IMR-90 (cell line): ENCODE measurements at regions not wholly inside any gene's neighbourhood (a gene's known extent, or its start where the extent isn't known, plus 50 kb on each side); places are given as distances from the start of the nearest gene placed in this dataset.

ENCODE experiments used
- ATAC-seq: fragments of 200-7000 bp; cut with Tn5 transposase; 2 replicates; pipeline ENCODE4 v1.9.1; 2020; ENCODE audit warnings: low read depth, mild to moderate bottlenecking, moderate library complexity
- BruUV-seq: library from RNA; stranded (reverse); fragments of 400-500 nt; replicated peaks from 2 replicates; lab custom pipeline; 2021; lab: Mats Ljungman, UMichigan
- CTCF ChIA-PET: fragments of 300-600 bp; formaldehyde crosslinking; extraction: SDS; loops from one replicate; lab custom pipeline; 2021; ENCODE audit warnings: antibody characterized with exemption; lab: Yijun Ruan, JAX
- POLR2A ChIA-PET: fragments of 300-600 bp; sonication (Branson Sonifier 250); formaldehyde crosslinking; loops from one replicate; lab custom pipeline; 2022; ENCODE audit warnings: antibody characterized with exemption; ENCODE audit not compliant: unreplicated experiment; lab: Charles Lee
- DNase-seq: peaks from one replicate; pipeline ENCODE4 v3.0.0; 2013
- H2AFZ ChIP-seq: replicated peaks from 2 replicates; pipeline ENCODE3; 2013; ENCODE audit warnings: low read length, mild to moderate bottlenecking; ENCODE audit not compliant: poor library complexity
- H2AK5ac ChIP-seq: 2 replicates; pipeline ENCODE4 v1.6.1; 2013; ENCODE audit warnings: low read depth, low read length, inconsistent platforms
- H2AK9ac ChIP-seq: replicated peaks from 2 replicates; pipeline ENCODE3; 2013; ENCODE audit warnings: mild to moderate bottlenecking, low read depth, low read length, moderate library complexity; ENCODE audit not compliant: poor library complexity
- H2BK120ac ChIP-seq: 2 replicates; pipeline ENCODE4 v1.6.1; 2013; ENCODE audit warnings: low read depth, low read length, inconsistent platforms
- H2BK15ac ChIP-seq: 3 replicates; pipeline ENCODE4 v1.6.1; 2013; ENCODE audit warnings: low read depth, low read length, inconsistent platforms
- H2BK20ac ChIP-seq: 2 replicates; pipeline ENCODE4 v1.6.1; 2013; ENCODE audit warnings: low read depth, mild to moderate bottlenecking, inconsistent platforms, low read length, moderate library complexity
- H2BK5ac ChIP-seq: 2 replicates; pipeline ENCODE4 v1.6.1; 2013; ENCODE audit warnings: mild to moderate bottlenecking, low read depth, low read length, inconsistent platforms; ENCODE audit not compliant: poor library complexity, severe bottlenecking
- H3K14ac ChIP-seq: replicated peaks from 2 replicates; pipeline ENCODE4 v1.6.1; 2013; ENCODE audit warnings: low read depth, low read length, inconsistent platforms
- H3K18ac ChIP-seq: 2 replicates; pipeline ENCODE4 v1.6.1; 2013; ENCODE audit warnings: low read depth, low read length, control low read depth
- H3K23ac ChIP-seq: 2 replicates; pipeline ENCODE4 v1.6.1; 2013; ENCODE audit warnings: low read depth, low read length, inconsistent platforms
- H3K27ac ChIP-seq: 2 replicates; pipeline ENCODE4 v1.5.1; 2013; ENCODE audit warnings: mild to moderate bottlenecking, control low read depth, low read length; ENCODE audit not compliant: insufficient read depth
- H3K27me3 ChIP-seq: 2 replicates; pipeline ENCODE4 v1.6.1; 2013; ENCODE audit warnings: low read length; ENCODE audit not compliant: control insufficient read depth, insufficient read depth
- H3K36me3 ChIP-seq: 2 replicates; pipeline ENCODE4 v1.6.1; 2013; ENCODE audit warnings: low read length, mixed read lengths; ENCODE audit not compliant: control insufficient read depth, insufficient read depth
- H3K4ac ChIP-seq: 2 replicates; pipeline ENCODE4 v1.6.1; 2013; ENCODE audit warnings: low read depth, low read length, inconsistent platforms
- H3K4me1 ChIP-seq: 2 replicates; pipeline ENCODE4 v1.6.1; 2013; ENCODE audit warnings: low read length, mixed read lengths; ENCODE audit not compliant: control insufficient read depth, insufficient read depth
- H3K4me2 ChIP-seq: 2 replicates; pipeline ENCODE4 v1.6.1; 2013; ENCODE audit warnings: low read depth, mild to moderate bottlenecking, control low read depth, low read length, moderate library complexity
- H3K4me3 ChIP-seq: 2 replicates; pipeline ENCODE4 v1.5.1; 2013; ENCODE audit warnings: low read depth, mild to moderate bottlenecking, control low read depth, low read length, moderate library complexity; ENCODE audit not compliant: insufficient read depth
- H3K56ac ChIP-seq: 2 replicates; pipeline ENCODE4 v1.6.1; 2013; ENCODE audit warnings: low read length, inconsistent platforms; ENCODE audit not compliant: insufficient read depth; ENCODE audit errors: extremely low read depth
- H3K79me1 ChIP-seq, 2 experiments: 2 replicates each; pipeline ENCODE4 v1.6.1; 2013; ENCODE audit warnings: low read length in 2 of 2, inconsistent platforms in 1 of 2, low read depth in 1 of 2
- H3K9ac ChIP-seq: 2 replicates; pipeline ENCODE4 v1.6.1; 2013; ENCODE audit warnings: low read depth, low read length, control low read depth
- H3K9me1 ChIP-seq: 2 replicates; pipeline ENCODE4 v1.6.1; 2013; ENCODE audit warnings: low read length, inconsistent platforms; ENCODE audit not compliant: insufficient read depth
- H3K9me3 ChIP-seq: 2 replicates; pipeline ENCODE4 v1.6.1; 2013; ENCODE audit warnings: low read length; ENCODE audit not compliant: control insufficient read depth, insufficient read depth
- H4K20me1 ChIP-seq: 2 replicates; pipeline ENCODE4 v1.6.1; 2013; ENCODE audit warnings: low read length, inconsistent platforms; ENCODE audit not compliant: insufficient read depth
- H4K5ac ChIP-seq: 2 replicates; pipeline ENCODE4 v1.6.1; 2013; ENCODE audit warnings: mild to moderate bottlenecking, low read depth, low read length, control low read depth
- H4K8ac ChIP-seq, 2 experiments: 2 replicates each; pipeline ENCODE4 v1.6.1; 2013; ENCODE audit warnings: low read depth in 2 of 2, low read length in 2 of 2, control low read depth in 1 of 2, inconsistent platforms in 1 of 2
- H4K91ac ChIP-seq: 2 replicates; pipeline ENCODE4 v1.6.1; 2013; ENCODE audit warnings: low read depth, low read length, inconsistent platforms; ENCODE audit not compliant: insufficient read depth
- BHLHE40 ChIP-seq: fragments of 150-350 bp; IDR thresholded peaks from 2 replicates; pipeline ENCODE4 v1.6.1; 2016; ENCODE audit warnings: mild to moderate bottlenecking, low read depth, low read length
- CEBPB ChIP-seq: IDR thresholded peaks from 2 replicates; pipeline ENCODE4 v1.6.1; 2012; ENCODE audit warnings: low read depth, low read length, improper control_type of control experiment
- CHD1 ChIP-seq: IDR thresholded peaks from 2 replicates; pipeline ENCODE4 v1.6.1; 2012; ENCODE audit warnings: low read depth, low read length, improper control_type of control experiment
- CTCF ChIP-seq: conservative IDR thresholded peaks from 2 replicates; pipeline ENCODE4 v1.5.1; 2012; ENCODE audit warnings: mild to moderate bottlenecking, low read depth, low read length, improper control_type of control experiment
- ELK1 ChIP-seq: fragments of 150-350 bp; IDR thresholded peaks from 2 replicates; pipeline ENCODE4 v1.6.1; 2016; ENCODE audit warnings: low read depth, mild to moderate bottlenecking, low read length, moderate library complexity, borderline replicate concordance
- FOS ChIP-seq: fragments of 150-350 bp; IDR thresholded peaks from 2 replicates; pipeline ENCODE4 v1.6.1; 2016; ENCODE audit warnings: low read depth, low read length
- MAFK ChIP-seq: IDR thresholded peaks from 2 replicates; pipeline ENCODE4 v1.6.1; 2012; ENCODE audit warnings: low read depth, low read length, improper control_type of control experiment
- MAZ ChIP-seq: IDR thresholded peaks from 2 replicates; pipeline ENCODE4 v1.6.1; 2012; ENCODE audit warnings: low read depth, mild to moderate bottlenecking, low read length, improper control_type of control experiment, moderate library complexity, borderline replicate concordance
- MXI1 ChIP-seq: IDR thresholded peaks from 2 replicates; pipeline ENCODE4 v1.6.1; 2012; ENCODE audit warnings: low read depth, mild to moderate bottlenecking, low read length, moderate library complexity, borderline replicate concordance
- NFE2L2 ChIP-seq: fragments of 150-350 bp; IDR thresholded peaks from 2 replicates; pipeline ENCODE4 v1.6.1; 2016; ENCODE audit warnings: low read depth, mild to moderate bottlenecking, low read length
- POLR2A ChIP-seq: IDR thresholded peaks from 2 replicates; pipeline ENCODE4 v1.6.1; 2012; ENCODE audit warnings: mild to moderate bottlenecking, low read depth, low read length
- RAD21 ChIP-seq: IDR thresholded peaks from 2 replicates; pipeline ENCODE4 v1.6.1; 2012; ENCODE audit warnings: low read length, improper control_type of control experiment
- RCOR1 ChIP-seq: IDR thresholded peaks from 2 replicates; pipeline ENCODE4 v1.6.1; 2012; ENCODE audit warnings: mild to moderate bottlenecking, low read length, improper control_type of control experiment; ENCODE audit not compliant: insufficient replicate concordance
- RFX5 ChIP-seq: IDR thresholded peaks from 2 replicates; pipeline ENCODE4 v1.8.0; 2012; ENCODE audit warnings: low read depth, mild to moderate bottlenecking, low read length, moderate library complexity
- SMC3 ChIP-seq: fragments of 150-350 bp; IDR thresholded peaks from 2 replicates; pipeline ENCODE4 v1.6.1; 2016; ENCODE audit warnings: low read depth, mild to moderate bottlenecking, antibody characterized with exemption, low read length, moderate library complexity
- WGBS, 2 experiments: methylation state at CpG; one replicate each; pipeline versions ENCODE4 v1.1.5 to v1.1.7; 2013; ENCODE audit warnings: missing lambda C conversion rate in 2 of 2; ENCODE audit not compliant: insufficient read length in 1 of 2; ENCODE audit errors: extremely low coverage in 2 of 2; 5-methylcytosine and 5-hydroxymethylcytosine counted together
- dilution Hi-C: fragments of 300-500 bp; cut with HindIII; formaldehyde crosslinking; loops from one replicate; pipeline ENCODE4 v1.14.3; 2018; ENCODE audit warnings: low sequenced_read_pairs; ENCODE audit not compliant: unreplicated experiment
- in situ Hi-C: fragments of 300-500 bp; cut with MboI; formaldehyde crosslinking; loops from 3 replicates; pipeline ENCODE4 v1.14.3; 2019; ENCODE audit warnings: low sequenced_read_pairs, inconsistent platforms, mixed read lengths
- intact Hi-C: fragments of 100-400 bp; cut with micrococcal nuclease; formaldehyde crosslinking; loops from 2 replicates; pipeline ENCODE4 v1.10.0; 2022
- TF ChIP-seq, protein P1 (sequence below): fragments of 150-350 bp; IDR thresholded peaks from 2 replicates; pipeline ENCODE4 v1.6.1; 2017; ENCODE audit warnings: mild to moderate bottlenecking, antibody characterized with exemption, low read length, low read depth

GRCh38 chr2:76170856-76171255 is 460.1 kb upstream of the GCFC2 start:
- no peak overlapping the region for H3K9ac ChIP-seq
- POLR2A ChIA-PET, result no interaction called here
- no peak overlapping the region for H3K18ac ChIP-seq
- H4K5ac ChIP-seq, result no peak overlapping the region
- no TSS peak for BruUV-seq
- no peak overlapping the region for H3K23ac ChIP-seq
- H4K20me1 ChIP-seq, result no peaks in the 10 kb centered on the region
- no peaks in the 10 kb centered on the region for H3K9me3 ChIP-seq
- no peak overlapping the region for H4K91ac ChIP-seq
- H2BK15ac ChIP-seq, result no peak overlapping the region
- no peak overlapping the region for H3K4ac ChIP-seq
- in situ Hi-C loops, result no loop called here
- no peak overlapping the region for H2BK20ac ChIP-seq
- H3K4me2 ChIP-seq, result no peak overlapping the region
- H3K36me3 ChIP-seq, result no peaks in the 10 kb centered on the region
- no peaks in the 10 kb centered on the region for H3K9me1 ChIP-seq
- no peak overlapping the region for H3K27ac ChIP-seq
- WGBS, 2 experiments, result no CpG with 5 or more reads among the region's 2 CpGs
- H2AFZ ChIP-seq, result no peak overlapping the region
- H2AK9ac ChIP-seq, result no peak overlapping the region
- H2BK5ac ChIP-seq, result no peak overlapping the region
- H3K14ac ChIP-seq, result no peak overlapping the region
- no peak for ATAC-seq
- intact Hi-C loops, result no loop called here
- H2AK5ac ChIP-seq, result no peak overlapping the region
- TF ChIP-seq POLR2A, result no peak
- TF ChIP-seq RAD21, result no peak
- no peak for TF ChIP-seq MAZ
- no peak for TF ChIP-seq CEBPB
- TF ChIP-seq RFX5, result no peak
- TF ChIP-seq BHLHE40, result no peak
- TF ChIP-seq, protein P1, sequence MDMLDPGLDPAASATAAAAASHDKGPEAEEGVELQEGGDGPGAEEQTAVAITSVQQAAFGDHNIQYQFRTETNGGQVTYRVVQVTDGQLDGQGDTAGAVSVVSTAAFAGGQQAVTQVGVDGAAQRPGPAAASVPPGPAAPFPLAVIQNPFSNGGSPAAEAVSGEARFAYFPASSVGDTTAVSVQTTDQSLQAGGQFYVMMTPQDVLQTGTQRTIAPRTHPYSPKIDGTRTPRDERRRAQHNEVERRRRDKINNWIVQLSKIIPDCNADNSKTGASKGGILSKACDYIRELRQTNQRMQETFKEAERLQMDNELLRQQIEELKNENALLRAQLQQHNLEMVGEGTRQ, result no peak
- no peak for TF ChIP-seq SMC3
- TF ChIP-seq RCOR1, result no peak
- no peak for TF ChIP-seq ELK1
- no peak for TF ChIP-seq FOS
- no peak for TF ChIP-seq CHD1
- TF ChIP-seq MAFK, result no peak
- TF ChIP-seq NFE2L2, result no peak
- no peak for TF ChIP-seq MXI1
- no peak for TF ChIP-seq CTCF
- H4K8ac ChIP-seq, result no peak overlapping the region
- H3K4me3 ChIP-seq, result no peak overlapping the region
- no peaks in the 10 kb centered on the region for H3K4me1 ChIP-seq
- CTCF ChIA-PET, result no interaction called here
- no peaks in the 10 kb centered on the region for H3K27me3 ChIP-seq
- no peak overlapping the region for H3K56ac ChIP-seq
- no peak for DNase-seq
- H3K79me1 ChIP-seq, result no peaks in the 10 kb centered on the region
- H2BK120ac ChIP-seq, result no peak overlapping the region
- dilution Hi-C loops, result no loop called here
